ENCODE measurements at regions not wholly inside any gene's neighbourhood (a gene's known extent, or its start where the extent isn't known, plus 50 kb on each side); places are given as distances from the start of the nearest gene placed in this dataset.

GRCh38 chr2:45093663-45094062 lies 84.4 kb upstream of the SIX2 start:
- TF ChIP-seq, protein P1, sequence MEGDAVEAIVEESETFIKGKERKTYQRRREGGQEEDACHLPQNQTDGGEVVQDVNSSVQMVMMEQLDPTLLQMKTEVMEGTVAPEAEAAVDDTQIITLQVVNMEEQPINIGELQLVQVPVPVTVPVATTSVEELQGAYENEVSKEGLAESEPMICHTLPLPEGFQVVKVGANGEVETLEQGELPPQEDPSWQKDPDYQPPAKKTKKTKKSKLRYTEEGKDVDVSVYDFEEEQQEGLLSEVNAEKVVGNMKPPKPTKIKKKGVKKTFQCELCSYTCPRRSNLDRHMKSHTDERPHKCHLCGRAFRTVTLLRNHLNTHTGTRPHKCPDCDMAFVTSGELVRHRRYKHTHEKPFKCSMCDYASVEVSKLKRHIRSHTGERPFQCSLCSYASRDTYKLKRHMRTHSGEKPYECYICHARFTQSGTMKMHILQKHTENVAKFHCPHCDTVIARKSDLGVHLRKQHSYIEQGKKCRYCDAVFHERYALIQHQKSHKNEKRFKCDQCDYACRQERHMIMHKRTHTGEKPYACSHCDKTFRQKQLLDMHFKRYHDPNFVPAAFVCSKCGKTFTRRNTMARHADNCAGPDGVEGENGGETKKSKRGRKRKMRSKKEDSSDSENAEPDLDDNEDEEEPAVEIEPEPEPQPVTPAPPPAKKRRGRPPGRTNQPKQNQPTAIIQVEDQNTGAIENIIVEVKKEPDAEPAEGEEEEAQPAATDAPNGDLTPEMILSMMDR (IDR thresholded peaks at IDR 0.05): no peak
- no peak for TF ChIP-seq POLR2A (IDR thresholded peaks at IDR 0.05)

Data from heart left ventricle (tissue), 13 donors.